Superior temporal gyrus (tissue), 1 donor: ENCODE measurements at regions not wholly inside any gene's neighbourhood (a gene's known extent, or its start where the extent isn't known, plus 50 kb on each side); places are given as distances from the start of the nearest gene placed in this dataset.

ENCODE experiments used
- DNase-seq: peaks from one replicate; pipeline ENCODE4 v3.0.0-alpha.2; 2016; ENCODE audit errors: extremely low spot score

DNA sequence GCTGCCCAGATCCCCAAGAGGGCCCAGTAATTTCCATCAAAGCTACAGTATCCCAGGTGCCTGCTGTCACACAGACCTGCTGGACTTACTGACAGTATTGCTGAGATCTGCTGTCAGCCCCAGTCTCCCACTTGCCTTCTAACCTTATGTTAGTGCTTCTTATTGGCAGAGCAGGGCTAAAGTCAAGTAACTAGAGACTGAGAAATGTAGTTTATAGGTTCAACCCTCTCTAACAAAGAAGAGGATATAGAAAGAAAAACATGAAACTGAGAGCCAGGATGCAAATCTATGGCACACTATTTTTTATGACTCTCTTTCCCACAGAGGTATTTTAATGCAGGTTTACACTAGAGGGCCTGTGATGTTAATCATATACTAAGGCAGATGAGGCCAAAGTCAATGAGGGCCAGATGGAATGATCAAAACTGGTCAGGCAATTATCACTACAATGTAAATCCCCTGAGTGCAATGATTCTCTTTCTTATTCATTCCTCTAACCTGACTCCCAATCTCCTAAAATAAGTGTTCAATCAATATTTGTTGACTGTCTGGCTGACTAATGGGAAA lies 781.9 kb downstream of the VRK1 start:
- DNase-seq: no peak

DNA sequence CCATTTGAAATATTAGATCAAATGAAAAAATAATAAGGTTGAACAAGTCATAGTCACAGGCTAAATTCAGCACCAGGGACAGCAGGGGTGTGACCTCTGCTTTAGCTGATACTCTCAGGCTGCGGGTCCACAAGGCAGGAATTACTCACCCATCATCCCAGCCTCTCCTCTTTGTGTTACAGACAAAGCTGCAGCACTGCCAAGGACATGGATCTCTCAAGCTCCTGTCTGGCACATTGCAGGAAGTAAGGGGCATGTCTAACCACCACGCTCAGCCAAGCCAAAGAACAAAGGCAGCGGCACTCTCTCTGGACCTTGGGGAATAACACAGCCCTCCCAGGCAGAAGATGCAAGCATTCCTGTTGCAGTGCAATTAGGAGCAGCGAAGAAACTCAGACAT lies 783.8 kb downstream of the VRK1 start:
- DNase-seq: no peak

- DNase-seq: no peak
These were observed 784.8 kb downstream of the VRK1 start for GRCh38 chr14:97582022-97582421.

- DNase-seq: no peak
These were observed 787.3 kb downstream of the VRK1 start for GRCh38 chr14:97584528-97584927.

GRCh38 chr14:97592341-97592980 lies 795.3 kb downstream of the VRK1 start:
- DNase-seq: no peak

DNA sequence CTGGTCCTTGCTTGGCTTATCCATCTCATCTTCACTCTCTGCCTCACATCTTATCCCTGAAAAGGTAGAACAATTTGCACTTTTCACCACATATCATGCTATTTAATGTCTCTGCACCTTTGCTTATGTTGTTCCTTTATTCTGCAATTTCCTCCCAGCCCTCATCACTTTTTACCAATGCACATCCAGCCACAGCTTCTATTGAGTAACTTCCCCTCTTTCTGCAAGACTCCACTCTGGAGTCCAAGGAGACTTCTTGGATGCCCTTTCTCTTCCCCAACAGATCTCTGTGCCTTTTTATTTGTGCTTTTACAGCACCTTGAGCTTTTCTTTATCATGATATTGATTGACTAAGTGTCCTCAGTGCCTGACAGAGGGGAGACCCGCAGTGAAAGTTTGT lies 797.1 kb downstream of the VRK1 start:
- no peak for DNase-seq

- no peak for DNase-seq
These were observed 805.4 kb downstream of the VRK1 start for GRCh38 chr14:97602438-97603117.

DNA sequence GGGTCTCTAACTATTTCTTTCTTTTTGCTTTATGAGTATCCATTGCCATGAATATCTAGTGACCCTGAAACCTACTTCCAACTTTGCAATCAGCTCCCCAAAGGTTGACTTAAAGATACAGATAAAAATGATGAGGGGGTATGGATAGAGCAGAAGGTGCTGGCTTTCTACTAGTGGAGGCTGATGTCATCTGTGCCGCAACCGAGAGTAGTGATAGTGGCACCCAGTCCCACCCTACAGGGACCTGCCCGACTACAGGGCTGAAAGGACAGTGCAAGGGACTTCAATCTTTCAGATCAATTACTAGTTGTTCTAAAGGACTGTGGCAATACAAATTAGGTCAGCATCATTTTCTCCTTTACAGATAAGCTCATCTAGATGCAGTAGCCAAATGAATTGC lies 806.0 kb downstream of the VRK1 start:
- DNase-seq: no peak

DNA sequence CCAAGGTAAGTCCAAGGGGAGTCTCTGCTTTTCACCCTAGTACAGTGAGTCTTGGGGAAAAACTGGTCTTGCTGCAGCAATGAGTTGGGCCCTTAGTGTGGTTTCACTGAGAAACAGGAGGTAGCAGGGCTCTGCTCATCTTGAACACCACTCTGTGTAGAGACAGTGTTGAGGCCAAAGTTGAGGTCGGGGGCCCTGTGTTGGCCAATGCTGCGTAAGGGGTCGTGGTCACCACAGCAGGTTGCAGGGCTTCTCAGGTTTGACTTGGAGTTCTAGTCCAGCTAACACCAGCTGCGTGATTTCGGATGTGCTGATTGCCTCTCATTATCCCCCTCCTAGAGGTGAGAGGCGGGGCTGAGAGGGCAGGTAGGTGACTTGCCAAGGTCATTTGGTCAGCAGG lies 807.5 kb downstream of the VRK1 start:
- no peak for DNase-seq

DNA sequence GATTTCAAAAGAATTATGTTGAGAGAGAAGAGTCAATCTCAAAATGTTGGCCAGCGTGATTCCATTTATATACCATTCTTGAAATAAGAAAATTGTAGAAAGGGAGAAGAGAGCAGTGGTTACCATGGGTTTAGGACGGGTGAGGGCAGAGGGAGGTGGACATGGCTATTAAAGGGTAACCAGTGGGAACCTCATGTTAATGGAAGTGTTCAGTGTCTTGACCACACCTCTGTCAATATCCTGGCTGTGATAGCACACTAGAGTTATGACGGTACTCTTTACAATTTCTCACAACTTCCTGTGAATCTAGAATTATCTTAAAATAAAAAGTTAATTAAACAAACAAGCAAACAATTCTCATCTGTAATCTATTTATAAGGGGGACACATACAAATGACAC lies 821.2 kb downstream of the VRK1 start:
- no peak for DNase-seq

- no peak for DNase-seq
These were observed 821.9 kb downstream of the VRK1 start for GRCh38 chr14:97618917-97619690.

- DNase-seq: no peak
These were observed 822.9 kb downstream of the VRK1 start for GRCh38 chr14:97620066-97620465.

DNA sequence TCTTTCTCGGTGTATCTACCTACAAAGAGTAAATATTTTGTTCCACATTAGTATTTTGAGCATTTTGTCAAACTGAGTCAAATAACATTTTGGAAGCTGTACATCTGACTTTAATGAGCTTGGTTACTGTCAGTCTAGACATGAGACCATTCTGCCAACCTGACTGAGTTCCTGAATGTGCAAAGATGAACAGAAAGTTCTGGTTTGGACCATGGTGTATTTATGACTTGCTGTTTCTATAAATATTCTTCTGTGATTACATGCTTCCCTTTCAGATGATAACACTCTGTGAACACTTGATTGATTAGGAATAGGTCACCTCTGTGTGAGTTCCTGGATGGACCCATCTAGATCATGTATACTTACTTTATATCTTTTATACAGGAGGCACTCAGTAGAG lies 827.8 kb downstream of the VRK1 start:
- no peak for DNase-seq

- DNase-seq: no peak
These were observed 828.3 kb downstream of the VRK1 start for GRCh38 chr14:97625477-97625876.

GRCh38 chr14:97626088-97626487 lies 828.9 kb downstream of the VRK1 start:
- no peak for DNase-seq

DNA sequence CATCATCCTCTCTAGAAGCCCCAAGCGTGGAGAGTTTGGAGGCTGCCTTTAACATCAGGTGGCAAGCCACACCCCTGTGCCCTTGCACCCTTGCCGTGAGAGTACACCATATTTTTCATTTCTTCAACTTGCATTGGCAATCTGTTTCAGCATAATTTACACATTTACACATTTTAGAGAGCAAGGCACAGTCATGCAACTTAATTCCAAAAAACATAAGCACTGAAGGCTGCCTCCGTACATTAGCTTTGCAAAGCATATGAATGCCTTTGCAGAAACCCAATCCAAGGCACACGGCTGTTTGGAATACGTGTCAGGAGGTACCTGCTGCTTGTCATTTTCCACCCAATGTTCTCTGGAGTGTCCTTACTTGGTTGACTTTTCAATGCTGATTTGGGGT lies 833.1 kb downstream of the VRK1 start:
- no peak for DNase-seq

DNA sequence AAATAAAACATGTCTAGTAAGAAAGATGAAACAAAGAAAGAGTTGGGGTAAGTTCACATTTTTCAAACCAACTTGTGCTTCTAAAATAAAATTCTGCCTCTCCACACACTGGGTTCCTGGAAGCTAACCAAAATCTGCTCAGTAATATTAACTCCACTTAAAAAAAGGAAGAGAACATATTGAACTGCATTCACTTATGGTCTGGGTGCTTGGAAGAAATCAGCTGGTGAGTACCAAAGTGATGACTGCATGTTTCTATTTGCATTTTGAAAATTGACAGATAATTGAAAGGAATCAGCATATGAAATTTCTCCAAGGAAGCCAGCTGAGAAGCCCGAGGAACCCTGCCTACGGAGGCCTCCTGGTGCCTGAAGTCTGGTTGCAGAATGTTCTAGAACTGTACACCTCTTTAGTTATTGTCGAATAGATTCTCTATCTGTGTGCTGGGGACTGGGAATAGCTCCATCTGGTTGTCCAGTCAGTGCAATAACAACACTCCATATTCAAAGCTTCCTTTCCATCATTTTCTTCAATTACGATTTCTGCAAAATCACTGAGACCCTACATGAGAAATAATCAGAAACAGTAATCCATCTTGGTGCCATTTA lies 836.1 kb downstream of the VRK1 start:
- no peak for DNase-seq

GRCh38 chr14:97634751-97635150 lies 837.6 kb downstream of the VRK1 start:
- DNase-seq: peak; percentile 40

DNA sequence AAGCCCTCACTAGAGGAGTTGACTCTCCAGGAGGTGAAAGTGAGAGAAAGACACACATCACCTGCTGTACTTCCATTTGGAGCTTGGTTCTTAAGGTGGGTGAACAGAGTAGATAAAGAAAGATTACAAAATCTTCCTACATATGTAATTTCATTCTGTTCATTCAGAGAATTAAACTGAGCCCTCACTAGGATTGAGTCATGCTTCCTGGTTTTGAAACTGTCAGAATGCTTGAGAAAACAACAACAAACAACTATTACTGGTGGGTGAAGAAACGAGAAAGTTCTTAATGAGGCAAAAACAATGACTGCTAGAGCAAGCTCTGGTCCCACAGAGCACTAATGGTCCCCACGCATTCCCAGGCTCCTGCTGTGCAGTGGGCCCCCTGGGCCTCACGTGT lies 841.7 kb downstream of the VRK1 start:
- DNase-seq: no peak

DNA sequence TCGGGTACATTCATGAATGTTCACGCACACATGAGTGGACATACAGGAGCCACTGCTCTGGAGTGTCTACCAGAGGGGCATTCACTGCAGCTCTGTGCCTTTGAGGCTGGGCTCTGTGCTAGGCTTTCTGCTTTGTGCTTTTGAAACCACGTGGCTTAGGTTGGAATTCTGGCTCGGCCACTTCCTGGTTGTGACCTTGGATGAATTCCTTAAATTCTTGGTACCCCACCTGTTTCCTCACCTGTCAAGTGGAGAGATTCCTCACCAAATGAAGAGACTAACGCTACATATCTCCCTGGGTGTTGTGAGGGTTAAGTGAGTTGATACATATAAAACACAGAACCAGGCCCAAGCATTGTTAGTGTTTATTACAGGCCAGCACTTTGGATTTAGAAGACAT lies 842.8 kb downstream of the VRK1 start:
- DNase-seq: no peak

- DNase-seq: no peak
These were observed 844.6 kb downstream of the VRK1 start for GRCh38 chr14:97641827-97642226.

GRCh38 chr14:97642631-97643030 lies 845.4 kb downstream of the VRK1 start:
- no peak for DNase-seq
